A673 (cell line): ENCODE measurements at regions not wholly inside any gene's neighbourhood (a gene's known extent, or its start where the extent isn't known, plus 50 kb on each side); places are given as distances from the start of the nearest gene placed in this dataset.

Source experiments
- CTCF ChIP-seq: fragments of 300-800, 200-600 bp; sonication (generic); conservative IDR thresholded peaks from 2 replicates; pipeline ENCODE4 v1.5.1; 2017; ENCODE audit warnings: low read depth, mild to moderate bottlenecking, antibody characterized with exemption, low read length, moderate library complexity, mixed read lengths
- EZH2 ChIP-seq: fragments of 200-600 bp; sonication (generic); IDR thresholded peaks from 2 replicates; pipeline ENCODE4 v1.6.1; 2017; ENCODE audit warnings: borderline replicate concordance, low read depth, mild to moderate bottlenecking, mixed read lengths, antibody characterized with exemption, low read length; ENCODE audit not compliant: poor library complexity, severe bottlenecking

- TF ChIP-seq CTCF (no peak), EZH2 (no peak)
These were observed 552.5 kb upstream of the EEF2KMT start for GRCh38 chr16:5649762-5650743.
